HepG2 (cell line): ENCODE measurements at regions not wholly inside any gene's neighbourhood (a gene's known extent, or its start where the extent isn't known, plus 50 kb on each side); places are given as distances from the start of the nearest gene placed in this dataset.

Experiments used
- ATAC-seq: fragments of 200-7000 bp; cut with Tn5 transposase; 3 replicates; pipeline ENCODE4 v1.9.1; 2020; ENCODE audit warnings: mild to moderate bottlenecking, moderate library complexity
- BruUV-seq: library from RNA; stranded (reverse); fragments of 400-500 nt; replicated peaks from 2 replicates; lab custom pipeline; 2021; lab: Mats Ljungman, UMichigan
- CTCF ChIA-PET: fragments of 300-600 bp; formaldehyde crosslinking; extraction: SDS; loops from one replicate; lab custom pipeline; 2021; ENCODE audit warnings: low total read pairs, inconsistent platforms, low intra/inter-chr PET ratio; lab: Yijun Ruan, JAX
- POLR2A ChIA-PET: fragments of 350-600 bp; sonication (Branson Sonifier 250); formaldehyde crosslinking; loops from one replicate; lab custom pipeline; 2020; ENCODE audit warnings: antibody characterized with exemption, inconsistent platforms; lab: Yijun Ruan, JAX
- DNase-seq: peaks from one replicate; pipeline ENCODE4 v3.0.0-alpha.2; 2015; ENCODE audit warnings: low spot score
- FAIRE-seq: peaks from 3 replicates; lab custom pipeline; 2011; peaks lifted over from hg19 to GRCh38; lab: Jason Lieb, UNC
- H2AFZ ChIP-seq: one replicate; pipeline ENCODE4 v1.6.1; 2011; ENCODE audit warnings: low read length, inconsistent platforms
- H3K27ac ChIP-seq: fragments of 300-600 bp; 3 replicates; pipeline ENCODE4 v1.8.0; 2011; ENCODE audit warnings: mixed run types, mild to moderate bottlenecking, mixed read lengths, low read length, inconsistent platforms; ENCODE audit not compliant: insufficient read depth; ENCODE audit errors: extremely low read length
- H3K27me3 ChIP-seq, 2 experiments: fragments of 200-600 bp in 1 of 2; 2 replicates in 1 of 2; 3 replicates in 1 of 2; pipeline versions ENCODE4 v1.6.0 to v1.8.0; 2011; ENCODE audit warnings: low read length in 2 of 2, mild to moderate bottlenecking in 2 of 2, moderate library complexity in 2 of 2, inconsistent platforms in 1 of 2; ENCODE audit not compliant: insufficient read depth in 2 of 2, control insufficient read depth in 1 of 2
- H3K36me3 ChIP-seq, 2 experiments: fragments of 200-600 bp in 1 of 2; replicated peaks in 1 of 2; 2 replicates in 1 of 2; 3 replicates in 1 of 2; pipeline versions ENCODE4 v1.5.1 to v1.8.0; 2011; ENCODE audit warnings: low read length in 2 of 2, inconsistent platforms in 1 of 2; ENCODE audit not compliant: insufficient read depth in 2 of 2, control insufficient read depth in 1 of 2
- H3K4me1 ChIP-seq: 2 replicates; pipeline ENCODE4 v1.5.1; 2012; ENCODE audit warnings: low read length, inconsistent platforms; ENCODE audit not compliant: insufficient read depth
- H3K4me2 ChIP-seq: 2 replicates; pipeline ENCODE4 v1.6.0; 2011; ENCODE audit warnings: low read depth, low read length, inconsistent platforms
- H3K4me3 ChIP-seq, 3 experiments: fragments of 200-600 bp in 1 of 3; sonication (generic), shearing (Covaris generic) in 1 of 3; replicated peaks in 1 of 3; 2 replicates each; pipeline ENCODE4 v1.5.1; 2011 to 2016; ENCODE audit warnings: low read length in 3 of 3, inconsistent platforms in 2 of 3, low read depth in 2 of 3, mild to moderate bottlenecking in 2 of 3, control low read depth in 1 of 3, mixed read lengths in 1 of 3; ENCODE audit not compliant: insufficient read depth in 1 of 3
- H3K79me2 ChIP-seq: one replicate; pipeline ENCODE4 v1.6.1; 2011; ENCODE audit warnings: low read length, inconsistent platforms; ENCODE audit not compliant: insufficient read depth
- H3K9ac ChIP-seq: 2 replicates; pipeline ENCODE4 v1.6.0; 2011; ENCODE audit warnings: mild to moderate bottlenecking, low read depth, low read length, inconsistent platforms; ENCODE audit not compliant: insufficient read depth
- H3K9me3 ChIP-seq: 2 replicates; pipeline ENCODE4 v1.5.1; 2012; ENCODE audit warnings: mild to moderate bottlenecking, low read length
- H4K20me1 ChIP-seq: 2 replicates; pipeline ENCODE4 v1.6.0; 2011; ENCODE audit warnings: inconsistent platforms, mild to moderate bottlenecking, low read length, moderate library complexity; ENCODE audit not compliant: insufficient read depth
- BCL3 ChIP-seq: sonication (generic); formaldehyde crosslinking; IDR thresholded peaks from 2 replicates; pipeline ENCODE4 v1.5.1; 2020; ENCODE audit warnings: mild to moderate bottlenecking, missing genetic modification reagents, moderate library complexity
- CBX5 ChIP-seq: sonication (generic); formaldehyde crosslinking; IDR thresholded peaks from 2 replicates; pipeline ENCODE4 v1.4.0; 2020; ENCODE audit warnings: missing genetic modification reagents, borderline replicate concordance
- ESRRA ChIP-seq: sonication (generic); formaldehyde crosslinking; IDR thresholded peaks from 2 replicates; pipeline ENCODE4 v1.5.1; 2020; ENCODE audit warnings: mild to moderate bottlenecking, low read depth, missing genetic modification reagents
- NFATC3 ChIP-seq: sonication (generic); formaldehyde crosslinking; IDR thresholded peaks from 2 replicates; pipeline ENCODE4 v1.5.1; 2020; ENCODE audit warnings: mild to moderate bottlenecking, missing genetic modification reagents
- SALL1 ChIP-seq: sonication (generic); formaldehyde crosslinking; IDR thresholded peaks from 2 replicates; pipeline ENCODE4 v1.8.0; 2022; ENCODE audit warnings: mild to moderate bottlenecking, missing genetic modification reagents
- ZBTB42 ChIP-seq: sonication (generic); formaldehyde crosslinking; IDR thresholded peaks from 2 replicates; pipeline ENCODE4 v1.5.0; 2020; ENCODE audit warnings: mild to moderate bottlenecking, missing genetic modification reagents
- ZNF552 ChIP-seq: sonication (generic); formaldehyde crosslinking; IDR thresholded peaks from 2 replicates; pipeline ENCODE4 v1.9.0; 2022; ENCODE audit warnings: missing genetic modification reagents, mild to moderate bottlenecking, borderline replicate concordance
- ZNF574 ChIP-seq: sonication (generic); formaldehyde crosslinking; IDR thresholded peaks from 2 replicates; pipeline ENCODE4 v1.4.0; 2020; ENCODE audit warnings: missing genetic modification reagents
- ZNF768 ChIP-seq: sonication (generic); formaldehyde crosslinking; IDR thresholded peaks from 2 replicates; pipeline ENCODE4 v1.4.0; 2020; ENCODE audit warnings: missing genetic modification reagents
- WGBS: methylation state at CpG from one replicate; pipeline ENCODE4 v1.1.6; 2017; ENCODE audit warnings: low lambda C conversion rate; 5-methylcytosine and 5-hydroxymethylcytosine counted together
- in situ Hi-C: cut with HindIII; loops from 2 replicates; pipeline ENCODE4 v1.10.0; 2017; ENCODE audit warnings: low pct_unique_long_range_greater_than_20kb; ENCODE audit not compliant: extremely low pct_ligation_motif_present
- intact Hi-C: fragments of 100-400 bp; cut with micrococcal nuclease; formaldehyde crosslinking; loops from one replicate; pipeline ENCODE4 v1.10.0; 2022; ENCODE audit not compliant: unreplicated experiment

GRCh38 chr20:50355590-50356524, 154.3 kb upstream of the PTPN1 start (continued):
- TF ChIP-seq BCL3 (CRISPR knock-in tag) (0 out of 2 replicates have a peak, but pooled peaks have one; percentile 72), ESRRA (no peak), NFATC3 (CRISPR knock-in tag) (no peak)

GRCh38 chr20:50356525-50356885, 153.7 kb upstream of the PTPN1 start:
- no peaks in the 10 kb centered on the region for H3K79me2 ChIP-seq
- ATAC-seq (no peak), DNase-seq (no peak), FAIRE-seq (no peak)
- in situ Hi-C loops (no loop called here), intact Hi-C loops (no loop called here)
- 40% methylated on average over 14 of the region's 14 CpGs for WGBS
- no peak; the same call in 1 of the 2 replicates for TF ChIP-seq ZNF768 (CRISPR knock-in tag)
- TF ChIP-seq ZBTB42, result 0 out of 2 replicates have a peak, but pooled peaks have one; percentile 60
- TF ChIP-seq CBX5 (CRISPR knock-in tag), result 0 out of 2 replicates have a peak, but pooled peaks have one; percentile 4
- TF ChIP-seq SALL1 (CRISPR knock-in tag), result 0 out of 2 replicates have a peak, but pooled peaks have one; percentile 16
- TF ChIP-seq ZNF574 (CRISPR knock-in tag), result 0 out of 2 replicates have a peak, but pooled peaks have one; percentile 7
- 0 out of 2 replicates have a peak, but pooled peaks have one; percentile 36 for TF ChIP-seq ZNF552 (CRISPR knock-in tag)
- H3K4me2 ChIP-seq, result peak overlapping the region; percentile 6; the same call in 1 of the 2 replicates
- peaks cover 86% of the 10 kb centered on the region for H3K4me1 ChIP-seq
- H3K27ac ChIP-seq, result no peak overlapping the region
- ChIA-PET CTCF (no interaction called here), POLR2A (interaction anchor here (0.7 kb wide), 1 partner anchor 13 kb away, joined by 3 read pairs; no protein-coding TSS in a partner anchor)
- no peaks in the 10 kb centered on the region for H3K9me3 ChIP-seq
- no TSS peak for BruUV-seq
- H3K27me3 ChIP-seq, result peaks cover 8 to 53% of the 10 kb centered on the region in 2 experiments
- H3K4me3 ChIP-seq, result no peak overlapping the region; a peak in 1 of 6 replicates
- no peak overlapping the region for H2AFZ ChIP-seq
- H4K20me1 ChIP-seq, result no peaks in the 10 kb centered on the region
- no peaks in the 10 kb centered on the region for H3K36me3 ChIP-seq
- H3K9ac ChIP-seq, result no peak overlapping the region
